Fibroblast of villous mesenchyme (primary cell): ENCODE measurements at regions not wholly inside any gene's neighbourhood (a gene's known extent, or its start where the extent isn't known, plus 50 kb on each side); places are given as distances from the start of the nearest gene placed in this dataset.

Experiments
- DNase-seq: peaks from one replicate; pipeline ENCODE4 v3.0.0-alpha.2; 2010; ENCODE audit warnings: low read depth
- H3K4me3 ChIP-seq: 2 replicates; pipeline ENCODE4 v1.5.1; 2011; ENCODE audit warnings: low read depth, mild to moderate bottlenecking, low read length
- TF ChIP-seq, protein P1 (sequence below): IDR thresholded peaks from 2 replicates; pipeline ENCODE4 v1.5.1; 2012; ENCODE audit warnings: low read depth, mild to moderate bottlenecking, low read length; ENCODE audit not compliant: insufficient read depth

DNA sequence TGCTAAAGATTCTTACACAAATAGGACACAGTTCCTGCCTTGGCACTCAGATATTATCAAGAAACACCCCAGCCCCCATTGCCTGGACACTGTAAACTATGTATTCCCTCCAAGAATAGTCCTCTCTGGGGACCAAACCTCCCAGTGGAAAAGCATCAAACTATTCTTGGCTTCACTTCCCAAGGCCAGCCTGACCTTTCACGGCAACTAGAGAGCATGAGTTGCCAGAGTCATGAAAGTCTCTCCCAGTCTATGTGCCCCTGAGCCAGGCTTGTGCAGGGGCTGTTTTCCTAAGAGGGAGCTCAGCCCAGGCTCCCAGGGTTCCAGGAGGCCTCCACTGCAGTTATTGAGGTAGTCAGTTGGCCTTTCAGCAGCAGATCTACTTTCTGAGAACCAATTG, 251.9 kb upstream of the TGFBR2 start:
- no peak overlapping the region for H3K4me3 ChIP-seq
- TF ChIP-seq, protein P1, sequence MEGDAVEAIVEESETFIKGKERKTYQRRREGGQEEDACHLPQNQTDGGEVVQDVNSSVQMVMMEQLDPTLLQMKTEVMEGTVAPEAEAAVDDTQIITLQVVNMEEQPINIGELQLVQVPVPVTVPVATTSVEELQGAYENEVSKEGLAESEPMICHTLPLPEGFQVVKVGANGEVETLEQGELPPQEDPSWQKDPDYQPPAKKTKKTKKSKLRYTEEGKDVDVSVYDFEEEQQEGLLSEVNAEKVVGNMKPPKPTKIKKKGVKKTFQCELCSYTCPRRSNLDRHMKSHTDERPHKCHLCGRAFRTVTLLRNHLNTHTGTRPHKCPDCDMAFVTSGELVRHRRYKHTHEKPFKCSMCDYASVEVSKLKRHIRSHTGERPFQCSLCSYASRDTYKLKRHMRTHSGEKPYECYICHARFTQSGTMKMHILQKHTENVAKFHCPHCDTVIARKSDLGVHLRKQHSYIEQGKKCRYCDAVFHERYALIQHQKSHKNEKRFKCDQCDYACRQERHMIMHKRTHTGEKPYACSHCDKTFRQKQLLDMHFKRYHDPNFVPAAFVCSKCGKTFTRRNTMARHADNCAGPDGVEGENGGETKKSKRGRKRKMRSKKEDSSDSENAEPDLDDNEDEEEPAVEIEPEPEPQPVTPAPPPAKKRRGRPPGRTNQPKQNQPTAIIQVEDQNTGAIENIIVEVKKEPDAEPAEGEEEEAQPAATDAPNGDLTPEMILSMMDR: no peak
- DNase-seq: no peak

DNA sequence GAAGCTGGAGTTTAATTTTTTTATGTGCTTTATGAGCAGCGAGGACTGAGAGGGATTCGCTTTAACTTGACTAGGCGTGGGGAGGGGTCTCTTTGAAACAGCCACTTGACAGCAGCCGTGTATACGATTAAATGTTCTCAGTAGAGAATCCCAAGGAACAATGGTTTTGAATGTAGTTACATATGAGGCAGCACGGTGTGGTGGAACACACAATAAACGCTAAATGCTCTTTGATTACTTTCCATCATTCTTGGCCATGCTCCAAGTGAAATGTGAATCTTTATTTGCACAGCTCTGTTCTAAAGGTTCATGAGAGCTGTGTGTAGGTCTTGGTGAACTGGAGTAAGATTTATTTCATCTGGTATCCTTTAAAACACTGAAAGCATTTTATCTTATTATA, 251.4 kb upstream of the TGFBR2 start:
- TF ChIP-seq, protein P1: no peak
- H3K4me3 ChIP-seq: no peak overlapping the region
- no peak for DNase-seq

DNA sequence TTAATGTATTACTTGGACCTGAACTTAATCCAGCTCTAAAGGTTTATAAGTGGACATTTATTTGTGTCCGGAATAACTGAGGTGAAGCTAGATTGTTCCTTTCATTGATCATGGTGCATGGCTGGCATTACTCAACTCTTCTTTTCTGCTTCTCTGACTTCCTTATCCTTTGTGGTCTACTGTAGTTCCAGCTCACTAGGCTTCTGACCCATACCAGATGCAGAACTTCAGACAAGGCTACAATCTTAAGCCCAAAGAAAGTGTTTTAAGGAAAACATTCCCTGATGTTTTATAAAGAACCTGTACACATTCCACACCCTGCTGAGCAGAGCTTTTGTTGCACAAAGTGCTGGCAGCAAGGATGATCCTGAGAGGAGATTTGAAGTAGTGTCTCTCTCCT, 250.8 kb upstream of the TGFBR2 start:
- H3K4me3 ChIP-seq: no peak overlapping the region
- TF ChIP-seq, protein P1: no peak
- peak; percentile 26 for DNase-seq

DNA sequence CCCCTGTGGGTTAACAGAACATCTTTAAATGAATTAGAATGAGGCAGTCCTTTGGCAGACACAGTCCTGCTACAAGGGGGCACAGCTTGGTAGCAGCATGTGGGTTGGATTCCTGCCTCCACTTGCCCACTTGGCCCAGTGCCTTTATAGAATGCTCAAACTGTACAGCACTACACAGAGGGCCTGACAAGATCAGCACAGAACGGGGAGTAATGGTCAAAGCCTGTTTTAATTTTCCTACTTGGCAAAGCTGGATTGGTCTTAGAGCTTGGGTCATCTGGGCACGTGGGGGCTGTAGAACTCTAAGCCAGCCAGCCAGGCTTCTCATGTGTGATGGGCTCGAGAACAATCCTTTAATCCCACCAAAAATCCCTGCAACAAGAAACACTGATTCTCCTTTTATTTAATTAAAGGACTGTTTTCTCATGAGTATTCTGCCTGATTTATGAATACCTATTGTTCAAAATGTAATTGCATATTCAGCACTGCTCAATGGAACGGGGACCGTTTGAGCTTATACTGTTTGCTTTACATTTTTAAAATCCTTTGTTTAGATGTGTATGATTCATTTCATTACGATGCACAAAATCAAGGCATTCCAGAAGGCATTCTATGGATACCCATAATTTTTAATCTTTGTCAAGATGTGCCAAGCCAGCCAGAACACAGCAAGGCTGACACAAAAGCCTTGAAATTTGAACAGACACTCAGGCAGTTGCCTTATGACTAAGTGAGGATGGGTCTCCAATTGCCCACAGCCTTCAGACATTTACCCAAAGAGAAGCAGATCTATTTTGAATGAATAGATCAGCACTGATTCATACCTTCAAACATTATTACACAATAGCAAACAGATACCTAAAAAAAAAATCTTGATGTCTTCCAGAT, 249.3 kb upstream of the TGFBR2 start:
- H3K4me3 ChIP-seq: no peak overlapping the region
- TF ChIP-seq, protein P1: no peak
- no peak for DNase-seq

DNA sequence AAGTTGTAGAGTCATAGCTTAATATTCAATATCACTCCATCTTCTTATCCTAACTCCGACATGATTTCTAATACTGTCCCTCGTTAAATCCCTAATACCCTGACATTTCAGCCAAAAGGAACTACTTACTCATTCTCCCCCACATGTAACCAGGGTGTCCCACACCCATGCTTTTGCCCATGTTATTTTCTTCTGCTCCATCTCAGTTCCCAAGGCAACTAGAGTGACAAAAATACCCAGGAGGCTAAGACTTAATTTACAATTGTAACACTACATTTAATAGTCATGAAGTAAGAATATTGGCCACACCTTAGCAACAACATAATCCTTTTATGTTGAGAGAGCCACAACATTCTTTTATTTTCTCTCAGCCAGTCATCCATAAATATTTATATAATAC, 248.5 kb upstream of the TGFBR2 start:
- no peak overlapping the region for H3K4me3 ChIP-seq
- TF ChIP-seq, protein P1: no peak
- no peak for DNase-seq

DNA sequence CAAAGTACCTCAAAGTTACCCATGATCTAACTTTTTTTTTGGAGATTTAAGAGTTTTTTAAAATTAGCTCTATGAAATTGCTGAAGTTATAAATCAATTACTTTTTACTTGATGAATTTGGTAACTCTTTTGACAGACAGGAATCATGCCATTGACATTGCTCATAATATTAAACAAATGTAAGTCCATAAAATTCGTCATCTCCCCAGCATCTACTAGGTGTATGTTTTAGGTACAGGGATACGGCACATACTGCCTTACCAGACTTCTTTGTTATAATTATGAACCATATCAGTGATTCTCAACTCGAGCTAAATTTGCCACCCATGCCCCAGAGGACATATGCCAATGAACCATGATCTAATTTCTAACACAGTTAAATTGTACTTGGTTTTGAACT, 247.5 kb upstream of the TGFBR2 start:
- DNase-seq: no peak
- TF ChIP-seq, protein P1: no peak
- H3K4me3 ChIP-seq: no peak overlapping the region

DNA sequence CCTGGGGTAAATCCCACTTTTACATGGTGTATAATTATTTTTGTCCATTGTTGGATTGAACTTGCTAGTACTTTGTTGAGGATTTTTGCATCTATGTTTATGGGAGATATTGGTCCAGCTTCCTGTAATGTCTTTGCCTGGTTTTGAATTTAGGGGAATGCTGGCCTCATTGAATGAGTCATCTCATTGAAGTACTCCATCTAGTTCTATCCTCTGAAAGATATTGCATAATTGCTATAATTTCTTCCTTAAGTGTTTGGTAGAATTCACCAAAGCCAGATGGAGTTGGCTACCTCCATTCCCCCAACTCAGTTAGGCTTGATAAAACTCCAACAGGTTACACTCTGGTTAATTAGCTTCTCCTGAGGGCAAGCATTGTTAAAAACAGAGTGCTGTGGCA, 237.4 kb upstream of the TGFBR2 start:
- TF ChIP-seq, protein P1: no peak
- no peak overlapping the region for H3K4me3 ChIP-seq
- peak; percentile 62 for DNase-seq
